ENCODE measurements at regions not wholly inside any gene's neighbourhood (a gene's known extent, or its start where the extent isn't known, plus 50 kb on each side); places are given as distances from the start of the nearest gene placed in this dataset.

- no peak for TF ChIP-seq IKZF2 (IDR thresholded peaks at IDR 0.05)
- TF ChIP-seq ATF3 (IDR thresholded peaks at IDR 0.05; ENCODE audit: borderline replicate concordance, extremely low read depth, low read depth, low read length), result no peak
- TF ChIP-seq NR2F1 (conservative IDR thresholded peaks at IDR 0.05), result no peak
- TF ChIP-seq TARDBP (IDR thresholded peaks at IDR 0.05; ENCODE audit: borderline replicate concordance), result no peak
- TF ChIP-seq MLLT1 (IDR thresholded peaks at IDR 0.05), result no peak
These were observed 219.6 kb upstream of the CHD6 start (continued) for GRCh38 chr20:41837669-41838224.

- no peak overlapping the region for H3K4me2 ChIP-seq (ENCODE audit: control insufficient read depth, insufficient read depth)
- no peak overlapping the region for H3K9ac ChIP-seq (ENCODE audit: control insufficient read depth, insufficient read depth, low read length)
- no peaks in the 10 kb centered on the region for H3K27me3 ChIP-seq (replicated peaks in 1 of 2; ENCODE audit: control insufficient read depth in 2 of 2, insufficient read depth in 2 of 2, low read length in 1 of 2)
- no peak overlapping the region for H3K27ac ChIP-seq (ENCODE audit: control insufficient read depth, insufficient read depth)
- intact Hi-C loops (cut with micrococcal nuclease; ENCODE audit: unreplicated experiment), result no loop called here
- no peaks in the 10 kb centered on the region for H3K36me3 ChIP-seq (ENCODE audit: control insufficient read depth in 2 of 2, insufficient read depth in 2 of 2, low read length in 1 of 2)
- ChIA-PET POLR2A (no interaction called here), RAD21 (ENCODE audit: unreplicated experiment) (no interaction called here), CTCF (no interaction called here), SMC1A (ENCODE audit: uncharacterized antibody, unreplicated experiment) (no interaction called here)
- no peaks in the 10 kb centered on the region for H3K4me1 ChIP-seq (ENCODE audit: control insufficient read depth, insufficient read depth, low read length)
- 0% methylated on average over 1 of the region's 1 CpG for WGBS (ENCODE audit: insufficient coverage, insufficient replicate concordance, low lambda C conversion rate, missing lambda C conversion rate)
- no peaks in the 10 kb centered on the region for H4K20me1 ChIP-seq (ENCODE audit: control insufficient read depth, insufficient read depth)
- no TSS peak for BruUV-seq (replicated peaks)
- in situ Hi-C loops (cut with MboI), result no loop called here
- H3K79me2 ChIP-seq (ENCODE audit: control insufficient read depth, insufficient read depth, low read length), result no peaks in the 10 kb centered on the region
- DNase-seq (ENCODE audit: low read depth, low spot score) (no peak), ATAC-seq (no peak), FAIRE-seq (no peak)
- no peaks in the 10 kb centered on the region for H3K9me3 ChIP-seq (replicated peaks; ENCODE audit: control insufficient read depth, insufficient read depth, low read length)
- no peak overlapping the region for H3K4me3 ChIP-seq
- H2AFZ ChIP-seq (ENCODE audit: control insufficient read depth, low read depth, low read length), result no peak overlapping the region
- TF ChIP-seq RFX5 (IDR thresholded peaks at IDR 0.05; ENCODE audit: low read depth, low read length) (no peak), ZBTB40 (IDR thresholded peaks at IDR 0.05; ENCODE audit: borderline replicate concordance) (no peak), KAT2A (conservative IDR thresholded peaks at IDR 0.05; ENCODE audit: control insufficient read depth, low read depth, low read length) (no peak), HSF1 (IDR thresholded peaks at IDR 0.05; ENCODE audit: low read depth, low read length) (no peak), NFXL1 (IDR thresholded peaks at IDR 0.05; ENCODE audit: borderline replicate concordance) (no peak), BCL3 (IDR thresholded peaks at IDR 0.05; ENCODE audit: borderline replicate concordance, insufficient read depth, low read depth, low read length, poor library complexity, severe bottlenecking) (no peak), EP300 (IDR thresholded peaks at IDR 0.05; ENCODE audit: borderline replicate concordance in 1 of 2, control insufficient read depth in 1 of 2, low read depth in 2 of 2, low read length in 2 of 2) (no peak)
These were observed 215.6 kb upstream of the CHD6 start for GRCh38 chr20:41833739-41834138.
